ENCODE measurements at regions not wholly inside any gene's neighbourhood (a gene's known extent, or its start where the extent isn't known, plus 50 kb on each side); places are given as distances from the start of the nearest gene placed in this dataset.

DNA sequence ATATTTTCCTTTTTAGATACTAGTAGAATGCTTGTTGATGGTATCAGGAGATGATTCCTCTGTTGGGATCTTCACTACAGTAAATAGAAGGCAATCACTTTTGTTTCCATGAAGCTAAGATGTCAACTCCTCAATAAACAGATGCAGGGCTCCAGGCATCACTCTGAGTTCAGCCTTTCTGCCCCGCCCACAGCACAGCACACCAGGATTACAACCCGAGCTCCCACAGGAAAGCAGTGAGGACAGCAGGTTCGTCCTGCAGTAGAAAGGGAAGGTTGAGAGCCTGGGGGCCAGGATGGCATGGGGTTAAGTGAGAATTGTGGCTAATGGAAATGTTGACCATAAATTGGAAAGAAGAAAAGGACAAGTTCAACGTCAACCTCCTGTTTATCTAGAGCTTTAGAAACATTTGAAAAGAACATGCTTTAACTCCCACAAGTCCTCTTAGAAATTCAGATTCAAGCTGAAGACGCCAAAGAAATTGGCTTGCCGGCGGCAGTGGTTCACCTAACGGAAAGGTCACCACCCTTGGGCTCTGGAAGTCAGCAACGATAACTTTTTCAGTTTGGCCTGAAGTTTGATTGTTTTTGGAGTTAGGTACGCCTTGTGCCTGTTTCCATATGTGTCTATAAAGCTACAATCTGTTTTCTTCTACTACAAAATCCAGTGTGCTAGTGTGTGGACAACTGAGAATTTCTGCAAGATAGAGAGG lies 144.4 kb upstream of the PDE10A start:
- DNase-seq = no peak

GRCh38 chr6:165806126-165806810 lies 143.2 kb upstream of the PDE10A start:
- DNase-seq = no peak

- DNase-seq = no peak
Measured at GRCh38 chr6:165805636-165806035, 142.6 kb upstream of the PDE10A start.

DNA sequence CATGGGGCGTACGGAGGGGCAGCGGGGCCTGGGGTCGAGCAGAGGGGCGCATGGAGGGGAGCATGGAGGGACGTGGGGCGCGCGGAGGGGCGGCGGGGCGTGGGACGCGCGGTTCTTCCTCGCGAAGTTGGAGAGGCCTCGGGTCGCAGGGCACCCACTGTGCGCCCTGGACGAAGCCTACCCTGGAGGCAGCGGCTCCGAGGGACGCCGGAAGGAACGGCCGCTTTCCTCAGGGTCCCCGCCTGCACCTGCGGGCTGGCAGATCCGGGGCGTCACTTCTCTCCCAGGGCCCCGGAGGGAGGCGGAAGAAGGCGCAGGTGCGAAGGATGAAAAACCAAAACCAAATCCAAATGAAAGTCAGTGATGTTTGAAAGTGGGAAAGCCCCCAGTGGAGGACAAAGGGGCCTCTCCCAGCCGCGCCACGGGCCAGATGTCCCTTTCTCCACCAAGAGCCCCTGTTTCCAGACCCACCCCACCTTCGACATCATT lies 142.1 kb upstream of the PDE10A start:
- DNase-seq = no peak

GRCh38 chr6:165804331-165805066 lies 141.5 kb upstream of the PDE10A start:
- DNase-seq = no peak

DNA sequence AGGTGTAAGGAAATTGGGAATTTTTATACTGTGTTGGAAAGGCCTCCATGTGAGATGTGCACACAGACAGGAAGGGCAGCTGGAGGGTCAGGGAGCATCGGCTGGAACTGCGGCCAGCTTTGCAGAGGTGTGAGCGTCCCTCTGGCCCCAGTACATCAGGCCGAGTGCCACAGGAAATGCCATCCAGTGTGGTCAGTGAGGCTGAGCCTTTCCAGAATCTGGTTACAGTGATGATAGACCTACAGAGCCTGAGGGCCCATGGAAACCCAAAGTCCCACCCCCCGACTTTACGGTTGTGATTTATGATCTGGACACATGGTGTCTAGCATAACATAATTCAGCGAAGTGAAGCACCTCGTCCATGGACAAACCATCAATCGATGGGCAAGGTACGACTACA lies 137.3 kb upstream of the PDE10A start:
- no peak for DNase-seq

- DNase-seq = no peak
Measured at GRCh38 chr6:165799391-165800153, 136.5 kb upstream of the PDE10A start.

DNA sequence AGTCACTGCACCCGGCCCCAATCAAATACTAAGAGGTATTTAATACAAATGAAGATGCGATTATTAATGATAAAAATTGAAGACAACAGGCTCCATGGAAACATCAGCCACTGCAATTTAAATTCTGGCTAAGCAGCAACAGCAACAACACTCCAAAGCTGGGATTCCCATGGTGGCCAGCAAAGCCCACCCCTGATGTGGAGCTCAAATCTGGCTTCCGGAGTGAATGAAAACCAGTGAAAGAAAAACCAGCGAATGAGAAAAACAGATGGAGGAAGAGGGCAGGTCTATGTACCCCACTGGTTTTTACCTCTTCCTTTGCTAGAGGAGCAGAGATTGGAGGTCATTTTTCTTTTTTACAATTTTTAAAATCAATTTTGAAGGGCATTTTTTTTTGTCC lies 135.9 kb upstream of the PDE10A start:
- no peak for DNase-seq

- DNase-seq = no peak
Measured at GRCh38 chr6:165794179-165794601, 131.1 kb upstream of the PDE10A start.

- DNase-seq = no peak
Measured at GRCh38 chr6:165793287-165793825, 130.3 kb upstream of the PDE10A start.

DNA sequence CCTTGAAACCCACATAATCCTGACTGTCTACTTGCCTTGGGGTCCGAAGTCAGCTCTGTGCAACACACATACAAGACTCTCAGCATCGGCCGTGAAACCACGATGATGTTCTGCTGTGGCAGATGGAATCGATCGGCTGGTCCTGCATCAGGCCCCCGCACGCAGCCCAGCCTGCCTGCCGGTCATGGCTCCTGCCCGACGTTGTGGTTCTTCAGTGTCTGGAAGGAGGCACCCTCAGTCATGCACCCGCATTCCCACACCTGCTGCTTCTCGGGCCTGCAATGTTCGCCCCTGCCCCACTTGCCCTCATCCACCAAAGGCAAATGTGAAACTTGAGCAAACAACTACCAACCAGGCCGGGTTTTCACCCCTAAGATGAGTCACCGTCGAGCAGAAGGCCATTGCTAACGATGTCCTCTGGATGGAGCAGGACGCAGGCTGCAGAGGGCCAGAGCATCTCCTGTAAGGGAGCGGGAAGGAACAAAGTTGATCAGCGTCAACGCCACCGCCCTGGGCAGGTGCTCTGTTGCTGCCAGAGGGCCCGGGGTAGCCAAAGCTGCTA lies 128.9 kb upstream of the PDE10A start:
- DNase-seq = no peak

DNA sequence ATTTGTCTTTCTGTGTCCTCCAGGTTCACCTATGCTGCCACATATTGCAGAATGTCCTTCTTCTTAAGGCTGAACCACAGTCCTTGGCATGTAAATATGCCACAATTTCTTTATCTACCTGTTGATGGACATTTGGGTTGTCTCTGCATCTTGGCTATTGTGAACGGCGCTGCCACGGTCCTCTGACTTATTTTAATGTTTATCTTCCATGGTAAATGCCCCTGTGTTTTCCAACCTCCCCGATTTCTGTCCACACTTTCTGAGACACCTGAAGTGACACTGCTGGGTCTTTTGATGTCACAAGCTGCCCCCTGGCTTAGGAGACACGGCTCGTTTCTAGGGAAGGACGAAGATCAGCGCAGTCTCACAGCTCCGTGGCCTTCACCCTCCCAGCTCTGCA lies 128.3 kb upstream of the PDE10A start:
- DNase-seq = no peak

DNA sequence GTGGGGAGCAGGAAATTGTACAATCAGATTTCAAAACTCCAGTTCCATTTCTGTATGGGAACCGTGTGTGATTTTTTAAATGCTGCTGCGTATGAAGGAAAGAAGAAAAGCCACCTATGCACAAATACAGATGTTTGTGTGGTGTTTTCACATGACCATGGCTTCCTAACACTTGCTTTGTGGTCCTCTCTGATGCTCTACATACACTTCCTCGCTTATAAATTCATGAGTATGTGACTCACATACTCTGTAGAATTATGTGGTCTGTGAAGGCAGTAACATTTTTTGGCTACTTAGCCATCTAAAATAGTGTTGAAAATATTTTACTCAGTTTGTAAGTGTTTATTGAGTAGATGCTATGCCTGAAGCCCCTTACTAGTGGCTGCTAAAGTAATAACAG lies 119.8 kb upstream of the PDE10A start:
- no peak for DNase-seq

GRCh38 chr6:165782134-165782533 lies 119.1 kb upstream of the PDE10A start:
- DNase-seq = no peak

DNA sequence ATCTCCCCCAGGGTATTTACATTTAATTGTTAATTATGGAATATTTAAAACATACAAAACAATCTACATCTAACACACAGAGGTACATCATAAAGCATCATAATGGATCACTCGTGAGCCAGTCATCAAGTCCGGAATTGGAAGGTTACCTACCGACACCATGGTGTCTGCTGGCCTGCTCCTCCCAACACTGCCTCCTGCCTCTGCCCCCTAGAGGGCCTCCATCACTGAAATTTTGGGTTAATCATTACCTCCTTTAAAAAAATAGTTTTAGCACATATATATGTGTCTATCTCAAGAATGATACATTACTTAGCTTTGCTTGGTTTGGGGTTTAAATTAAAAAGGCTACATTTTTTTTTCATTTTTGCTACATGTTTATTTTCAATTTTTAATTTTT lies 114.6 kb upstream of the PDE10A start:
- DNase-seq = no peak

GRCh38 chr6:165776691-165777090 lies 113.7 kb upstream of the PDE10A start:
- DNase-seq = no peak

DNA sequence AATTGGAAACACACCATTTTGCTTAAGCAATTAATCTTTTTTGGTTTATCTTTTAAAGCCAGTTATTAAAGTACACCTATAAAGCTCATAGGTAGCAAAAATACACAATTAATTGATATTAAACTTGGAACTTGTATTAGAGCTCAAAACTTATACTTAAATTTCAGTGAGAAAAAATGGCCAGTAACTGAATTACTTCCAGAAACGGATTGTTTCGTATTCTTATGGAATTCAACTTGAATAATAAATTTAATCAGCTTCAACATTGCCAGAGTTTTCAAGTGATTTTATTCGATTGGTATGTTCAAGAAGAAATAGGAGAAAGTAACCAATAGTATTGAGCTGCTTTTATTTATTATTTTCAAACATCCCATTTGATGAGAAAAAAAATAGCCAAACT lies 112.7 kb upstream of the PDE10A start:
- DNase-seq = no peak

GRCh38 chr6:165774903-165775601 lies 112.0 kb upstream of the PDE10A start:
- DNase-seq = no peak

DNA sequence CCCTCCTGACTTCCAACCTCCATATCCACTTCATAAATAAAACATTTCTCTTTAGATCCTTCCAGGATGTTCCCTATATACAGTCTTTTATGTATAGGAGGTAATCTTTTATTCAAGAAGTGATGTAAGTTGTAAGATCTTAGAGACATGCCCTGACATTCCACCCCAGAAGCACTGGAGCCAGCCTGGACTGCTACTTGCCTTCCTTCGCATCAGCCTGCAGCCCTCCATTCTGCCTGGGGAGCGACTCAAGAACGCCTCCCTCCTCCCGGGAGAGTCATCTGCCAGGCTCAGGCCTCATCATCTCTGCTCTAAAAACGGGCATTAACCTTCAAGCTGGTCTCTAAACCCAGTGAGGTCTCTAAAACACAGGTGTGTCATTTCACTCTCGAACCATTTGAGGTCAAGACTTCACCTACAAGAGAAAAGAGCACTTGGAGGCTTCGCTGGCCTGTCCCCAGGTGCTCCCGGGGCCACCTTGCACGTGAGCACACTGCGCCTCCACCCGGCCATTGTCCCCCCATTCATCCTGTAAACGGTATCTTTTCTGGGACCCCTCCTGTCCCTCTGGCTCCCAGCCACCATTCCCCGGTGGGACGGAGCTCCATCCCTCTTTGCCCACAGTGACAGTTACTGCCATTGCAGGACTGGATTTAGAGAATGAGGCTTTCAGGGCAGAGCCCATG lies 107.5 kb upstream of the PDE10A start:
- no peak for DNase-seq

GRCh38 chr6:165769884-165770283 lies 106.8 kb upstream of the PDE10A start:
- DNase-seq = no peak

GRCh38 chr6:165769401-165769800 lies 106.4 kb upstream of the PDE10A start:
- DNase-seq = no peak
